B cell (primary cell): ENCODE measurements at regions not wholly inside any gene's neighbourhood (a gene's known extent, or its start where the extent isn't known, plus 50 kb on each side); places are given as distances from the start of the nearest gene placed in this dataset.

ENCODE experiments used
- EZH2 ChIP-seq: IDR thresholded peaks from 2 replicates; pipeline ENCODE4 v1.6.1; 2012; ENCODE audit warnings: borderline replicate concordance, low read depth, mild to moderate bottlenecking, moderate library complexity, low read length; ENCODE audit not compliant: insufficient read depth, poor library complexity, severe bottlenecking
- TF ChIP-seq, protein P1 (sequence below): fragments of 200-600 bp; IDR thresholded peaks from one replicate; pipeline ENCODE4 v1.8.0; 2022; ENCODE audit warnings: antibody characterized with exemption, mild to moderate bottlenecking

DNA sequence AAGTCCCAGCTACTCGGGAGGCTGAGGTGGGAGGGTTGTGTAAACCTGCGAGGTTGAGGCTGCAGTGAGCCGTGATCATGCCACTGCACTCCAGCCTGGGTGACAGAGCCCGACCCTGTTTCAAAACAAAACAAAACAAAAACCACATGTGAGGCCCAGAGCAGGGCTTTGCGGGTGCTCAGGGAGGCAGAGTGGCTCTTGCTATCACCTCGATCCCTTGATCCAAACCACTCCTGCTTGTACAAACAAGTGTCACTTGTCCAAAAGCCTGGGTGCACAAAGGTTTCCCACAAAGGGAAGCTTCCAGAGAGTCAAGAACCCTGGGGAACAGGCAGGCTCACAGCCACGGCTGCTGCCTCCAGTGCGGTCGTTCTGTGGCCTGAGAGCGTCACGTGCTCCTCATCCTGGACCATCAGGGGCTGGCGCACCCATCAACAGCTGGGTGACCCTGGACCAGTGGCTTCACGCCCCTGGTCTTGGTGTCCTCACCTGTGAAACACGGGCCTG is 162.7 kb downstream of the C9orf50 start:
- TF ChIP-seq, protein P1, sequence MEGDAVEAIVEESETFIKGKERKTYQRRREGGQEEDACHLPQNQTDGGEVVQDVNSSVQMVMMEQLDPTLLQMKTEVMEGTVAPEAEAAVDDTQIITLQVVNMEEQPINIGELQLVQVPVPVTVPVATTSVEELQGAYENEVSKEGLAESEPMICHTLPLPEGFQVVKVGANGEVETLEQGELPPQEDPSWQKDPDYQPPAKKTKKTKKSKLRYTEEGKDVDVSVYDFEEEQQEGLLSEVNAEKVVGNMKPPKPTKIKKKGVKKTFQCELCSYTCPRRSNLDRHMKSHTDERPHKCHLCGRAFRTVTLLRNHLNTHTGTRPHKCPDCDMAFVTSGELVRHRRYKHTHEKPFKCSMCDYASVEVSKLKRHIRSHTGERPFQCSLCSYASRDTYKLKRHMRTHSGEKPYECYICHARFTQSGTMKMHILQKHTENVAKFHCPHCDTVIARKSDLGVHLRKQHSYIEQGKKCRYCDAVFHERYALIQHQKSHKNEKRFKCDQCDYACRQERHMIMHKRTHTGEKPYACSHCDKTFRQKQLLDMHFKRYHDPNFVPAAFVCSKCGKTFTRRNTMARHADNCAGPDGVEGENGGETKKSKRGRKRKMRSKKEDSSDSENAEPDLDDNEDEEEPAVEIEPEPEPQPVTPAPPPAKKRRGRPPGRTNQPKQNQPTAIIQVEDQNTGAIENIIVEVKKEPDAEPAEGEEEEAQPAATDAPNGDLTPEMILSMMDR = no peak
- TF ChIP-seq EZH2 = no peak
